H1 (cell line): ENCODE measurements at regions not wholly inside any gene's neighbourhood (a gene's known extent, or its start where the extent isn't known, plus 50 kb on each side); places are given as distances from the start of the nearest gene placed in this dataset.

ENCODE experiments used
- ASH2L ChIP-seq: fragments of 200-600, 300-600 bp; sonication (generic); IDR thresholded peaks from one replicate; pipeline ENCODE4 v1.7.1; 2017; ENCODE audit warnings: low read length
- KDM1A ChIP-seq: fragments of 200-600, 300-600 bp; sonication (generic); IDR thresholded peaks from 2 replicates; pipeline ENCODE4 v1.7.1; 2016; ENCODE audit warnings: mild to moderate bottlenecking, low read length, borderline replicate concordance

DNA sequence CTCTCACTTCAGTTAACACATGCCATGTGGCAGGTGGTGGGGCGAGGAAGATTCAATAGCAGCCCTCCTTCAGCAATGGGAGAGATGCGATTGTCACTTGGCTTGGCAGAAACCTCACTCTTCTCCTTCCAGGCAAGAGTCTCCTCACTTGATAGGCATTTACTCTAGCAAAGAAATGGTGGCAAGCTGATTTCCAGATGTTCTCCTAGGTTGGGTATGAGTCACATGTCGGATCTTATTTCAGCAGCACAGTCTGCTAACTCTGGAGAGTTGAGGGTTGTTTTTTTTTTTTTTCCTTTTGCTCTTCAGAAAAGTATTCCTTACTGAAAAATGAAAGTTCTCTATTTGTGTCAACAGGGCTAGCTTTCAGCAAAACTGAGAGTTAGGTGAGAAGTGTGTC, 119.5 kb upstream of the CHRDL1 start (continued):
- TF ChIP-seq KDM1A (no peak), ASH2L (no peak)
